GM18520 (cell line): ENCODE measurements at regions not wholly inside any gene's neighbourhood (a gene's known extent, or its start where the extent isn't known, plus 50 kb on each side); places are given as distances from the start of the nearest gene placed in this dataset.
A peak's percentile ranks its signal among the peaks of the same experiment; 100 is the strongest.

Experiments
- ATAC-seq: cut with Tn5 transposase; IDR thresholded peaks from one replicate; pipeline ENCODE4 v1.9.1; 2021; ENCODE audit not compliant: unreplicated experiment

GRCh38 chr16:80489173-80489572 is 51.6 kb upstream of the DYNLRB2 start:
- no peak for ATAC-seq

DNA sequence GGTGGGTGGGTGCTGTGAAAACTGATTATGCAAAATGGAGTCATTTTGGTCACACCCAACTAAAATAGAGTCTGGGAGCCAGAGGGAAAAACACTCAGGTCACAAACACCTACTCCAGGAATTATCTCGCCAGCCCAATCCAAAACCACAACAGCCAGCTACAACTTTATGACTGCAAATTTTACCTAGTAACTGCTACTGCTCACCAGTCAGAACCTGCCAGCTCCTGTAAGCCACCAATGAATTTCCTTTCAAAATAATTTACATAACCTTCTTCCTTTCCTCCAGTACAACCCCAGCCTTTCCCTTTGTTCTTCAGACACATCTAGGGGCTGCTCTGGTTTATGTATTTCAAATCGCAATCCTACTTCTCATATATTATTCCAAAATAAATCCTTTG is 52.6 kb upstream of the DYNLRB2 start:
- no peak for ATAC-seq

DNA sequence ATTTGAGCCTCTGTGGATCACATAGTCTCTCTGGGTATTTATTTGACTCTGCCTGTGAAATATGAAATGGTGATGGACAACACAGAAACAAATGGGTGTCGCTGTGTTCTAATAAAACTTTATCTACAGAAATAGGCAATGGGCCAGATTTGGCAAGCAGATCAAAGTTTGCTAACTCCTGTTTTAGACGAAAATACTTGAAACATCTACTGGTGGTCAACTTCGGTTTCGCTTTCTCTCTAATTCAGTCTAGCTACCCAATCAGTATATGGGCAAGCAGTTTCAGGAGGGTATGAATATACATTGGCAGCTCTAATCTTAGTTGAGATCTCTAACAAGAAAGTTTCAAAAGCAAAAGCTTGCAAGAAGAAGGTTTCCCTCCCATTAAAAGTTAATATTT is 60.1 kb upstream of the DYNLRB2 start:
- peak; percentile 88 for ATAC-seq

- no peak for ATAC-seq
These were observed 63.0 kb upstream of the DYNLRB2 start for GRCh38 chr16:80477838-80478237.

DNA sequence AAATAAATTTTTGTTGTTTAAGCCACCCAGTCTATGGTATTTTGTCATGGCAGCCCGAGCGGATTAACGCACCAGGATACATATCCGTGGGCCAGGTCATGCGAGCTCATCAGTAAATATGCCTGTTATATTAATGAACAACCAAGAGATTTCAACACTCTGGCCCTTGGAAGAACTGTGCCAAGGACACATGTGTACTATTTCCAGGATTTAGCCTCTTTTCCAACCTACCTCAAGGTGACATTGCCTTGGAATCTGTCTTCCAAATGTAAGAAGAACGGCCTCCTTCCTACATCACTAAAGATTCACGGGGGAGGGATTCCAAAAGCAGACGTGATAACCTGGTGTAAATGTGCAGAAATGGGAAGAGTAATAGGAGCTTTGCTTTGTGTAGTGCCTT is 72.8 kb upstream of the DYNLRB2 start:
- ATAC-seq: no peak

GRCh38 chr16:80466024-80466987 is 74.5 kb upstream of the DYNLRB2 start:
- no peak for ATAC-seq

GRCh38 chr16:80463751-80464495 is 76.9 kb upstream of the DYNLRB2 start:
- ATAC-seq: no peak

DNA sequence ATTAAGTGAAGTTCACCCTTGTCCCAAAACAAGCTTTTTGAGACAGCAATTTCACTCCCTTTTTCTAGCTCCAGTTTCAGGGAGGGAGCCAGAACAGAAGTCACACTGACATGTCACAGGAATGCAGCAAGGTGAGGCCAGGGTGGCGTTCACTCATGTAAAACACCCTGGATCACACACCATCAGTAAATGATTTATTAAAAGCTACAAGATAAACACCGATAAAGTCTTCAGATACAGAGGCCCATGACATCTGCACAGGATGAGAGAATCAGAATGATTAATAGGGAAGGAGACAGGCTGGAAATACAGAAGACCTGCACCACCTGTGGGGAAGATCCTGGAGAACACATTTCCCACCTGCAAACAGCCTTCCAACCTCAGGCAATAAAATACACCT is 77.5 kb upstream of the DYNLRB2 start:
- no peak for ATAC-seq

GRCh38 chr16:80462917-80463316 is 77.9 kb upstream of the DYNLRB2 start:
- ATAC-seq: no peak

GRCh38 chr16:80460988-80461387 is 79.8 kb upstream of the DYNLRB2 start:
- ATAC-seq: no peak

DNA sequence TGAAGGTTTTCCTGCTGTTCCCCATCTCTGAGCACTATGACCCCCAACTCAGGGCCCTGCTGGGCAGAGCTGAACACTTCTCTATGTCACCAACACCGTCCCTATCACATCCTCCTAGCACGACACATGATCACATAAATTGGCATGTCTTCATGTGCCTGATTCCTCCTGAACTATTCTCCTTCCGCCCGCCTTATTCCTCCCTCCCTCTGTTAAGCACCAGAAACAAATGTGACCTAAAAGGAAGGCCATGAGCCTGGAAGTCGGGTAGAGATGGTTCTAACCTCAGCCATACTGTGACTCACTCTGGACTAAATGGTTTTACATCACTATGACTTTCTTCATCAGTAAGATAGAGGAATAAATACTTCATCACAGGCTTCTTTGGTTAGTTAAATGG is 80.8 kb upstream of the DYNLRB2 start:
- ATAC-seq: no peak

DNA sequence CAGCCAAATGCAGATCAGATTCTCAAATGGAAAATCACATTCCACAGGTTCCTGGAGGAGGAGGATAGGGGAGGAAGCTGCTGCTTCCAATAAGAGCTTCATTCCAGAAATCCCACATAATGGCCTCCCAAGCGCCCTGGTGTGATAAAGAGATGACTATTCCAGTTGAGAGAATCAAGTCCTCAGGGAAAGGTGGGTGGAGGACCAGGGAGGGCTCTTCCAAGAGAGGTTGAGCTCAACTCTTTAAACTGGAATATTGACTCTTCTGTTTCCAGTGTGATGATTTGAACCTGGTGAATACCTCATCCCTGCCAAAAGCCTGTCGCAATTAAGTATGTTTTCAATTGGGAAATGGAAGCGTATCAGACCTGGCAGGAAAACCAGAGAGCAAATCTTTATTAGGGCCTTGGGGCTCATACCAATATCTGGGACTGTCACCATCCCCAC is 81.4 kb upstream of the DYNLRB2 start:
- no peak for ATAC-seq

DNA sequence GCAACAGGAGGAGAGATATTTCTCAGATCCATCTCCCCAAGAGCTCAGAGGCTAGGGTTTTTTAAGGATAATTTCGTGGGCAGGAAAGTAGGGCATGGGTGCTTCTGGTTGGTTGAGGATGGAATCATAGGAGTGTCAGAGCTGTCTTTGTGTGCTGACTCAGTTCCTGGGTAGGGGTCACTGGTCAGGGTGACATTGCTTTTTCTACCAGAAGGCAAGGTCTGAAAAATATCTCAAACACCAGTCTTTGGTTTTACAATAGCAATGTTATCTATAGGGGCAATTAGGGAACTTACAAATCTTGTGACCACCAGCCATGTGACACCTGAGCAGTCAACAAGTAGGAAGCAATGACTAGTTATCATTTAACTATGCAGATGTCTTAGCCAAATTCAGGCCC is 82.9 kb upstream of the DYNLRB2 start:
- no peak for ATAC-seq

DNA sequence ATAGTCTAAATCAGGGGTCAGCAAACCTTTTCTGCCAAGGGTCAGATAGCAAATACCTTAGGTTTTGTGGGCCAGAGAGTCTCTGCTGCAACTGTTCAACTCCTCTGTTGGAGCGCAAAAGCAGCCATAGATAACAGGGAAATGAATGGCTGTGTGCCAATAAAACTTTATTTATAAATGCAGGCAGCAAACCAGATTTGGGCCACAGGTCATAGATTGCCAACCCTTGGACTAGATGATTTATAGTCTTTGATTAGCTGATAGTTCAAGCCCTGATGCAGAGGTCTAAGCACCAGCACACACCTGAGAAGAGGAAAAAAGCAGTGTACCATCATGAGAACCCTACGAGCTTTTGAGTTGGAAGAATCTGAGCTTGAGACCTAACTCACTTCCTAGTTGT is 86.0 kb upstream of the DYNLRB2 start:
- no peak for ATAC-seq

DNA sequence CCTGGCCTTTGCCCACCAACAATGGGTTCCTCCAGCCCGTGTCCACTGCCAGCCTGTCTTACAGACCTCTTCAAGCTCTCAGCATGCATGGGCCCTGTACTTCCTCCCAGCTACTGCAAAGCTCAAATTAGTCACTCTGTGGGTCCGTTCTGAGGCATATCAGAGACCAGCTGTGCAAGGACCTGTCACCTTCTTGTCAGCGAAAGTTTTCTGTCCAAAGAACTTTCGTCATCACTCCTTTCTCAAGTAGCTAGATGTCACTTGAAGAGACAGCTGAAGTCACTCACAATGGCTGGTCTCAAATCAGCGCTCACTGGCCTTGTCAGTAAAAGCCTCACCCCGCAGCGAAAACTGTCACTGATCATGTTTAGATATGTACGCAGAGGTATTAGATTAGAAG is 91.4 kb upstream of the DYNLRB2 start:
- no peak for ATAC-seq

DNA sequence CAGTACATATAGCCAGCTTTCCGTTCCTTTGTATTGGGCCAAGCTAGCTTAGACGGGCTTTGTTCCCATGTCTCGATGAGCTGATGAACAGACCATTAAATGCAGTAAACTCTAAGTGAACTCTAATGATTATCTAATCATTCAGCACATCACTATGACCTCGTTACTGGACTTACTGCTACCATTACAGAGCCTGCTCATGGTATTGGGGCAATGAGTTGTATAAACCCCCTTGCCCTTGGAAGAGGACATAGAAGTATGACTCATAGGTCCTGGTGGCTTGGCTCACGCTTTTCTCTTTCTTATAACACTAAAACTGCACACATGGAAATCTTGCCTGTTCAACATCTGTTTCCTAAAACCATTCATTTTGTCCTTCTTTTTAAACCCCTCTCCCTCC is 93.6 kb upstream of the DYNLRB2 start:
- no peak for ATAC-seq

DNA sequence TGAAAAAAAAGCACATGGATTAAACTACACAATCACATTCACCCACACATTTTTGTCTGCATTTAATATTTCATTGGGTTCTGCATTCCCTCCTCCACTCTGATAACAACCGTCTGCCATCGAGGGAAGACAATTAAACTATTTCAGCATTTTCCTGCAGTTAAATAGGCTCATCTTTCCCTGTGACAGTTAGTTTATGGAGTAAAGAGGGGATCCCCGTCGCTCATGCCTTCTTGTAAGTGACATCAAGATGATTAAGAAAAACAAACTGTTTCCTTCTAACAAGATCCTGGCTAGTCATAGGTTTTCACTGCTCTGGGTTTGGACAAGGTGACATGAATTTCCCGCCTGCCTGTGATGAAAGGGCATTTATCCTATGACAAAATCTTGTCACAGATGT is 98.0 kb upstream of the DYNLRB2 start:
- ATAC-seq: no peak

DNA sequence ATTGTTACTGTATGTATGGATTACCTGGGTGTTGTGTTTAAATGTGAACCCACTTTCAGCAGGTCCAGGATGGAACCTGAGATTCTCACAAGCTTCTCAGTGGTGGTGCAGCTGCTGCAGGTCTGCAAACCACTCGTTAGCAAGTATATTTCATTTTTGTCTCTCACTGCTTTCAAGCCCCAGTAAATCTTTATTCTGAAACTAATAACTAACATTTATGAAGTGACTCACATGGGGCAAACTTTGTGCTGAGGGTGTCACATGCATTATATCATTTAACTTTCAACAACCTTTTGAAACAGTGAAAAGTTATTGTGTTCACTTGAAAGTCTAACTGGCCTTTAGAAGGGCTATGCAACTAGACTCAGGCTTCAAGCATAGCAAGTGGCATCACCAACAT is 98.9 kb upstream of the DYNLRB2 start:
- no peak for ATAC-seq

- no peak for ATAC-seq
These were observed 100.1 kb upstream of the DYNLRB2 start for GRCh38 chr16:80440667-80441066.

DNA sequence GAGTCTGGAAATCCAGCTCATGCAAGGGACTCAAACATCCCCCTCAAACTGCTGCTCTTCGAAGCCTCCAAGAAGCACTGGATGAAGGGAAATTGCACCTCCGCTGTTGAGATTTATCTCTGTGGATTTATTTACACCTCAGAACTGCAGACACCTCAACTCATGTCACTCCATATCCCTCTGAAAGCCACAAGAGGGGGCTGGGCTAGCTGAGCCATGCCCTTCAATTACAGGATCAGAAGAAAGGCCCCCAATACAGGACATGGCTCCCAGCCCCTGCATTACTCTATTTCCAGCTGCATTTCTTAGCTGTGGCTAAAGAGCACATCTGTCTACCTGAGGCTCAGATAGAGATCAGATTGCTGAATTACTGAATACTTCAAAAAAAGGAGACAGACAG is 103.1 kb upstream of the DYNLRB2 start:
- ATAC-seq: no peak

GRCh38 chr16:80436510-80436909 is 104.3 kb upstream of the DYNLRB2 start:
- ATAC-seq: no peak

DNA sequence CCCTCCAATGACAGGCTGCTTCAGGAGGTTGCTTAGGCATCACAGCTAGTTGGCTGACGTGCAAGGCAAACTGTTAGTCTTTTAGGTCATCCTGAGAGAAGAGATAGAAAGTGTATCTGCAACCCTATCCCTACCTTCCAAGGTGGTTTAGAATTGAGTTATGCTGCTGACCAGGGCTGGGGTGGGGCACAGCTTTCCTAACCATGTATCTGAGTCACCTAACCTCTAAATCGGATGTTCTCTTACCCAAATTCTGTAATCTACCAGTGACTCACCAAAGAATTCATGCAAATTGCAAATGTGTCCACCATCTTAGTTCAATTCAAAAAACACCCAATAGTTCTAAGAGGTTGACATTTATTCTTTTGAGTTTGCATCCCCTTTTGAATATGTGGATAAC is 107.2 kb upstream of the DYNLRB2 start:
- ATAC-seq: no peak
